CD4-positive, alpha-beta T cell (primary cell): ENCODE measurements at regions not wholly inside any gene's neighbourhood (a gene's known extent, or its start where the extent isn't known, plus 50 kb on each side); places are given as distances from the start of the nearest gene placed in this dataset.

Source experiments
- ATAC-seq: fragments of 200-7000 bp; cut with Tn5 transposase; one replicate; pipeline ENCODE4 v1.10.0; 2022; ENCODE audit warnings: mild to moderate bottlenecking; ENCODE audit not compliant: poor library complexity
- CTCF ChIA-PET: fragments of 350-600 bp; sonication (Branson Sonifier 250); formaldehyde crosslinking; loops from one replicate; lab custom pipeline; 2021; ENCODE audit warnings: antibody characterized with exemption, inconsistent platforms; lab: Charles Lee
- POLR2A ChIA-PET: fragments of 350-600 bp; sonication (Branson Sonifier 250); formaldehyde crosslinking; loops from one replicate; lab custom pipeline; 2021; ENCODE audit warnings: antibody characterized with exemption, inconsistent platforms; lab: Charles Lee
- DNase-seq, 14 experiments: peaks; one replicate each; pipeline ENCODE4 v3.0.0-alpha.2; 2013 to 2020; ENCODE audit warnings: mixed read lengths in 2 of 14
- H3K27ac ChIP-seq, 2 donors: one replicate each; pipeline versions ENCODE4 v1.5.1 to v1.7.0; 2013; ENCODE audit warnings: low read length in 2 of 2, low read depth in 1 of 2, mild to moderate bottlenecking in 1 of 2
- H3K27me3 ChIP-seq, 2 experiments: 1 replicate in 1 of 2; 2 replicates in 1 of 2; pipeline versions ENCODE4 v1.6.1 to v1.7.0; 2013; ENCODE audit warnings: low read length in 2 of 2, control low read depth in 1 of 2, mild to moderate bottlenecking in 1 of 2, moderate library complexity in 1 of 2; ENCODE audit not compliant: insufficient read depth in 2 of 2, control insufficient read depth in 1 of 2
- H3K36me3 ChIP-seq: one replicate; pipeline ENCODE4 v1.6.1; 2013; ENCODE audit warnings: low read length, control low read depth; ENCODE audit not compliant: insufficient read depth
- H3K4me1 ChIP-seq: one replicate; pipeline ENCODE4 v1.6.1; 2013; ENCODE audit warnings: low read length, control low read depth; ENCODE audit not compliant: insufficient read depth
- H3K4me3 ChIP-seq: one replicate; pipeline ENCODE4 v1.5.1; 2013; ENCODE audit warnings: mild to moderate bottlenecking, low read length, moderate library complexity
- H3K9me3 ChIP-seq, 2 experiments: 1 replicate in 1 of 2; 2 replicates in 1 of 2; pipeline versions ENCODE4 v1.6.1 to v1.7.0; 2013; ENCODE audit warnings: low read length in 2 of 2, mild to moderate bottlenecking in 2 of 2, control low read depth in 1 of 2, moderate library complexity in 1 of 2; ENCODE audit not compliant: control insufficient read depth in 1 of 2, insufficient read depth in 1 of 2
- H3K27ac Mint-ChIP-seq: one replicate; pipeline ENCODE4 v1.8.0; 2020; ENCODE audit warnings: mixed read lengths
- H3K27me3 Mint-ChIP-seq: one replicate; pipeline ENCODE4 v1.8.0; 2021; ENCODE audit warnings: mixed read lengths
- H3K36me3 Mint-ChIP-seq: one replicate; pipeline ENCODE4 v1.8.0; 2021; ENCODE audit warnings: low read depth, mixed read lengths
- H3K4me1 Mint-ChIP-seq: one replicate; pipeline ENCODE4 v1.8.0; 2021; ENCODE audit warnings: low read depth, mixed read lengths
- H3K4me3 Mint-ChIP-seq: one replicate; pipeline ENCODE4 v1.8.0; 2020; ENCODE audit warnings: mild to moderate bottlenecking, mixed read lengths
- H3K9me3 Mint-ChIP-seq: one replicate; pipeline ENCODE4 v1.8.0; 2020; ENCODE audit warnings: mixed read lengths
- intact Hi-C, 2 experiments: fragments of 100-400 bp; cut with DNase I in 1 of 2; cut with micrococcal nuclease in 1 of 2; formaldehyde crosslinking; loops; one replicate each; pipeline versions ENCODE4 v1.15.1 to v1.9.0; 2023 to 2025; cut with DNase I, micrococcal nuclease
- TF ChIP-seq, protein P1 (sequence below): fragments of 200-600 bp; IDR thresholded peaks from one replicate; pipeline ENCODE4 v1.8.0; 2022; ENCODE audit warnings: antibody characterized with exemption, mild to moderate bottlenecking

DNA sequence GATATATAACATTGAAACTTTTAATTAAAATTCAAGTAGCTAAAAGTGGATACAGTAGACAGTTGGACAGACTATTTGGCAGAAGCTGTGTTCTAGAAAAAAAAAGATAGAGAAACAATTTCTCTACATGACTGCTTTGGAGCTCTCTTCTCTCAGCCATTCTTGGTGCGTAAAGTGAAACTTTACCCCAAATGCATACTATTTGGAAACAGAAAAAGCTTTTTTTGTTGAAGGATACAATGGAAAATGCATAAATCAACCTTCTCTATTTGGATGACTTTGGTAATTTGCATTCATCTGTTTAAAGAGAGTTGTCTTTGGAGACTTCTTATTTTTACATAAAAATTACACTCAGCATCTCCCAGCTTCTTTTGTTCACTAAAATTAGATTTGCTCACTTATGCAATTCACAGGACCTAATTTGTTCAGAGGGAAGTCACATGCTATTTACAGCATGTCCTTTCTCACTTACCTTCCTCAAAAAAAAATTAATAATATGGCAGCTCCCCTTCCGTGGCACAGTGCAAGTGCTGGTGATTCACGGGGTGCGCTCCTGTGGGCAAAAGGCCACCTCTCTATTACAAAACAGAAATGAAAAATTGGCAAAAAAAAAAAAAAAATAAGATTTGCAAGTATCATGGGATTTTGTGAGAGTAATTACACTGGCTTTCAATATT is 498.9 kb downstream of the RERGL start:
- TF ChIP-seq, protein P1, sequence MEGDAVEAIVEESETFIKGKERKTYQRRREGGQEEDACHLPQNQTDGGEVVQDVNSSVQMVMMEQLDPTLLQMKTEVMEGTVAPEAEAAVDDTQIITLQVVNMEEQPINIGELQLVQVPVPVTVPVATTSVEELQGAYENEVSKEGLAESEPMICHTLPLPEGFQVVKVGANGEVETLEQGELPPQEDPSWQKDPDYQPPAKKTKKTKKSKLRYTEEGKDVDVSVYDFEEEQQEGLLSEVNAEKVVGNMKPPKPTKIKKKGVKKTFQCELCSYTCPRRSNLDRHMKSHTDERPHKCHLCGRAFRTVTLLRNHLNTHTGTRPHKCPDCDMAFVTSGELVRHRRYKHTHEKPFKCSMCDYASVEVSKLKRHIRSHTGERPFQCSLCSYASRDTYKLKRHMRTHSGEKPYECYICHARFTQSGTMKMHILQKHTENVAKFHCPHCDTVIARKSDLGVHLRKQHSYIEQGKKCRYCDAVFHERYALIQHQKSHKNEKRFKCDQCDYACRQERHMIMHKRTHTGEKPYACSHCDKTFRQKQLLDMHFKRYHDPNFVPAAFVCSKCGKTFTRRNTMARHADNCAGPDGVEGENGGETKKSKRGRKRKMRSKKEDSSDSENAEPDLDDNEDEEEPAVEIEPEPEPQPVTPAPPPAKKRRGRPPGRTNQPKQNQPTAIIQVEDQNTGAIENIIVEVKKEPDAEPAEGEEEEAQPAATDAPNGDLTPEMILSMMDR, result no peak
- POLR2A ChIA-PET, result no interaction called here
- CTCF ChIA-PET, result no interaction called here
- no peaks in the 10 kb centered on the region for H3K4me1 ChIP-seq
- ATAC-seq (no peak), DNase-seq (no peak)
- H3K27ac Mint-ChIP-seq, result no peak overlapping the region
- H3K36me3 Mint-ChIP-seq, result no peaks in the 10 kb centered on the region
- H3K27ac ChIP-seq, result no peak overlapping the region
- no peaks in the 10 kb centered on the region for H3K9me3 ChIP-seq
- peaks cover 4% of the 10 kb centered on the region for H3K9me3 Mint-ChIP-seq
- no peaks in the 10 kb centered on the region for H3K27me3 ChIP-seq
- intact Hi-C loops, result no loop called here
- H3K27me3 Mint-ChIP-seq, result no peaks in the 10 kb centered on the region
- H3K4me3 Mint-ChIP-seq, result no peak overlapping the region
- H3K36me3 ChIP-seq, result no peaks in the 10 kb centered on the region
- H3K4me1 Mint-ChIP-seq, result no peaks in the 10 kb centered on the region
- H3K4me3 ChIP-seq, result no peak overlapping the region

GRCh38 chr12:17588968-17589367 is 501.0 kb downstream of the RERGL start:
- TF ChIP-seq, protein P1, result no peak
- Histone ChIP-seq H3K36me3 (no peaks in the 10 kb centered on the region), H3K4me3 (no peak overlapping the region), H3K9me3 (no peaks in the 10 kb centered on the region), H3K27ac (no peak overlapping the region), H3K4me1 (no peaks in the 10 kb centered on the region), H3K27me3 (no peaks in the 10 kb centered on the region)
- H3K4me3 Mint-ChIP-seq, result no peak overlapping the region
- CTCF ChIA-PET, result no interaction called here
- ATAC-seq, result no peak
- intact Hi-C loops, result no loop called here
- POLR2A ChIA-PET, result no interaction called here
- H3K36me3 Mint-ChIP-seq, result no peaks in the 10 kb centered on the region
- H3K27ac Mint-ChIP-seq, result no peak overlapping the region
- H3K27me3 Mint-ChIP-seq, result no peaks in the 10 kb centered on the region
- no peaks in the 10 kb centered on the region for H3K4me1 Mint-ChIP-seq
- no peak for DNase-seq
- no peaks in the 10 kb centered on the region for H3K9me3 Mint-ChIP-seq

DNA sequence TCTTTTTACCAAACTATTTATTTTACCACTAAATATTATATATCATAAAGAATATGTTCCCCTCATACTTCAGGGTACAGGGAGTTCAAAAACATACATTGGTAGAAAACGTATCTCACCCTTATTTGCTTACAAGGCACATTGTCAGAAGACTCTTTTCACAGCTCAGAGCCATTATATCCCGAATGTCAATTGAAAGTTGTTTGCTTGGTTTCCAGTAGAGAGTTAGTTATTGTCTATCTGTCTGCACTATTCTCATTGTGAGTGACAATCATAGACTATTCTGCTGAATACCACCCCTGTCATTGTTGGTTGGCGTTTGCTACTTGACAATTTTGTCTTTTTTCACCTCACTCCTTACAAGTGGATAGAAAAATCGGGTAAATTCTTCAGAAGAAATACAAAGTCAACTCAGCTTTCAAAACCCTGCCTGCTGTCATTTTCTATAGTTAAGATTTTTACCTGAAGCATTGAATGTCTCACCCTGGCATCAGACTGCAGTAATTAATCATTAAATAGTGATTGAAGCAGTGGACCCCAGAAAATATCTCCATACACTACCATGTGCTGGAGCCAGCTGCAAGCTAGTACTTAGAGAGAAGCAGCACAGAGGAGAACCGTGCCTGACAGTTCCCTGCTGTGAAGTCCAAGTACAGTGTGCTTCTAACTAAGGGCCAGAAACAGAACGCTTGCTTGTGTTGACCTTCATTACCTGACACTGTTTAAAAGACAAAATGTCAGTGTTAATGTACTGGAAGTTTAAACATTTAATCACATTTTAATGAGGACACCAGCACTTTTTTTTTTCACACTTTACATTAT is 510.6 kb downstream of the RERGL start:
- intact Hi-C loops, result no loop called here
- H3K27ac Mint-ChIP-seq, result no peak overlapping the region
- TF ChIP-seq, protein P1, result no peak

More for the DNA sequence above, 510.6 kb downstream of the RERGL start:
- DNase-seq, result no peak
- Mint-ChIP-seq H3K27me3 (no peaks in the 10 kb centered on the region), H3K36me3 (no peaks in the 10 kb centered on the region), H3K9me3 (no peaks in the 10 kb centered on the region), H3K4me1 (no peaks in the 10 kb centered on the region), H3K4me3 (no peak overlapping the region)
- Histone ChIP-seq H3K36me3 (no peaks in the 10 kb centered on the region), H3K27me3 (no peaks in the 10 kb centered on the region), H3K4me3 (no peak overlapping the region), H3K9me3 (no peaks in the 10 kb centered on the region), H3K27ac (no peak overlapping the region), H3K4me1 (no peaks in the 10 kb centered on the region)
- no peak for ATAC-seq
- ChIA-PET CTCF (no interaction called here), POLR2A (no interaction called here)
